GF-D8 (cell line): ENCODE measurements at regions not wholly inside any gene's neighbourhood (a gene's known extent, or its start where the extent isn't known, plus 50 kb on each side); places are given as distances from the start of the nearest gene placed in this dataset.

Experiments
- DNase-seq: peaks from one replicate; lab custom pipeline; 2025; lab: John Stamatoyannopoulos, UW

DNA sequence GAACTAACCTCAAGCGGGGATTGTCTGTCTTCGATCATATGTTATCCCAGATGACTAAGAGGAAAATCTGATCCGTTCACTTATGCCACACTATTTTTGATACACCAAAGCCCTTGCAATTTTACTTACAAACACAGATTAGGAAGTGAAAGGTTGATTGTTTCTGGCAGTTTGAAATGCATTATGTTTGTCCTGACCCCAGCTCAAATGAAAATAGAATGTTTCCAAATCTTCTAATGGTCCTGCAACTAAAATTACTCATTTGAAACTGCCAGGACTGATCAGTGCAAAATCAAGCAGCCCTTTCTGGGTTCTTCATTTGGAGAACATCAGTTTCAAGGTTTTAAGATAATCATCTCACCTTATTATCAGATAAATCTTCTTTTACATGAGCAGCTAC is 696.7 kb upstream of the WWC1 start:
- DNase-seq: no peak

DNA sequence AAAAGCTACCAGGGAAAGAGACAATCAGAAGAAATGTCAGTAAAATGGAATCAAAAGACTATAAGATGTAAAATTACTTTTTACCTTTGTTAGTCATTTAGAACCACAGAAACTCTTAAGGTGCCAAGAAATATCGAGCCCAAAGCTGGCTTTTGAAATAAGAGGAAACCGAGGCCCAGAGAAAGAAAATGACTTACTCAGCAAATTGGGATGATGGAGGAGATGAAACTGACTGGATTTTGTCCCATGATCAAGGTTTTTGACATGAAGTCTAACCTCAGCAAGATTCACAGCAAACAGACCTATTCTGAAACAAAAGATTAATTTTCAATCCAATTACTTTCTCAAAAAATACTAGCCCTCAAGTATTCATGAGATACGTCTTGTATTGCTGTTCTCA is 696.2 kb upstream of the WWC1 start:
- DNase-seq: no peak

DNA sequence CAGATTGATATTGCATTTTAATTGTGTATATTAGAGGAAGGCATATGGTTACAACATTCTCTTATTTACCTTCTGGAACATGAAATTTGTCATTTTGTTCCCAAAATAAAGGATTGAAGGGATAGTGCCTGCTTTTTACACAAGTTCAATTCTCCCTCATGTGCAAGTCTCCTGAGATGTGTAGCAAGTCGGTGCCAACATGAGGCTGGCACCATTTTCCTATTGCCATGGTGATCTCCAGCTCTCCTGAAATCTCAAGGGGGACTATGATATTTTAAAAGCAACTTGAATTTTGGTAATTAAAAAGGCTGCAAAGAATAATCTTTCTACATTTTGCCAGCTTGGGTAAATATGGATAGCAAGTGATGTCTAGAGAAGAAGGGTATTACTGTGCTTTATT is 693.3 kb upstream of the WWC1 start:
- no peak for DNase-seq

DNA sequence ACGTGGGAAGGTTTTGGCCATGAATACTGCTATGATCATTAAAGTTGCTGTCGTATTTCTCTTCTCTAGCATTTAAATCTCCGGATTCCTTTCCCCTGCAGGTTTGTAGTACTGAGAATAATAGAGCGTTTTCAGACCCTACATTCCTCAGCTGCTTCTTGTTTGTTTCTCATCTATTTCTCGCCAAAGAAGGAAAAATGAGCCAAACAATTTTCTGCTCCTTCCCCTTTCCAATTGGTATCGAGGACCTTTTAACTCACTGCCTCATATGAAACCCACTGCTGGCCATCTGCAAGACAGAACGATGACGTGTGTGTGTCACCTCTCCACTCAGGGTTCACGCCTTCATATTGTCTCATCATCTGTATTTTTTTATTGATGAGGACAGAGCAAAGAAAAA is 689.4 kb upstream of the WWC1 start:
- DNase-seq: no peak

DNA sequence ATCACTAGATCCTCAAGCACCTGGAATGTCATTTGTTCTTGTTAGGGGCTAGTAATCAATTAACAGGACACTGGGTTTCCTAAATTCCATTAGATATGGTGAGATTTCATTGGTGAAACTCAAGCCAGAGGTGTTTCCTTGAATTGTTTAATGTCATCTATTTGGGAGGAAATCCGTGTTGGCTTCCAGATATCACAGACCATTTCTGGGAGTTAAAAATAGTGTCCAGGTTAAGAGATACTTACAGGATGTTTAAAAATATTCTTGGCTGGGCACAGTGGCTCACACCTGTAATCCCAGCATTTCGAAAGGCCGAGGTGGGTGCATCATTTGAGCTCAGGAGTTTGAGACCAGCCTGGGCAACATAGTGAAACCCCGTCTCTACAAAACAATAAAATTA is 688.3 kb upstream of the WWC1 start:
- DNase-seq: no peak

DNA sequence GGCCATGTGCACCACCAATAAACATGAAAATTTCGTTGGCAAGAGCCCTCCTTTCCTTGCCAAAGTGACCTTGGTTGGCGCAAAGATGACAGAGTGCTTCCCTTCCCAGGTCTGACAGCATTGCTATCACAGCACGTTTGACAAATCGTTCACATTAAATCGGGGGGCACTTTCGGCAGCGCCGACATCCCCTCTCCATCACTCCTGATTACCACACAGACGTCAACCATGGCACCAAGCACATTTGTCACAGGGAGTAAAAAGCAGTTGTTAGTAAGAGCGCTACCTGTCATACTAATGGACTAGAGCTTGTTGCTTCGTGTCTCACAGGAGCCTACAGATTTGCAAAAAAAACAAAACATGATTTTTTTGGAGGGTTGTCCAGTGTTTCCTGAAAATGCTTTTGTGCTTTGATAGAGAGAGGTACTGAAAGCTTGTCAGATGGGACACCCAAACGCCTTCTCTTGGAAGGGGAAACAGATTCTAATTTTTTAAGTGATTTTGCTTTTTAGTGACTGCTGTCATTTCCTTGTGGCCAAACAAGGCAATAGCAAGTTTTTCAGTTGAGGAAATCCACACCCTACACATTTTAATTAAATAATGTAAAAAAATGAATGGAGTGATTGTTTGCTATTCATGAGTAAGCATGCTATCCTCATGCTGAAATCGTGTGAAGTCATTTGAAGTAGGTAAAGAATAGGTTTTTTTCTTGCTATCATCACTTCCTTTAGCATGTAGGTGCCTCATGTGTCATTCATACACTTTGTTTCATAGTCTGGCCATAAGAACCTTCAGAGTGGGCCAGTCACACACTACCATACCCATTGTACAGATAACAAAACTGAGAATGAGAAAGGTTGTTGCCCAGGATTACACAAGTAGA is 682.8 kb upstream of the WWC1 start:
- DNase-seq: no peak

DNA sequence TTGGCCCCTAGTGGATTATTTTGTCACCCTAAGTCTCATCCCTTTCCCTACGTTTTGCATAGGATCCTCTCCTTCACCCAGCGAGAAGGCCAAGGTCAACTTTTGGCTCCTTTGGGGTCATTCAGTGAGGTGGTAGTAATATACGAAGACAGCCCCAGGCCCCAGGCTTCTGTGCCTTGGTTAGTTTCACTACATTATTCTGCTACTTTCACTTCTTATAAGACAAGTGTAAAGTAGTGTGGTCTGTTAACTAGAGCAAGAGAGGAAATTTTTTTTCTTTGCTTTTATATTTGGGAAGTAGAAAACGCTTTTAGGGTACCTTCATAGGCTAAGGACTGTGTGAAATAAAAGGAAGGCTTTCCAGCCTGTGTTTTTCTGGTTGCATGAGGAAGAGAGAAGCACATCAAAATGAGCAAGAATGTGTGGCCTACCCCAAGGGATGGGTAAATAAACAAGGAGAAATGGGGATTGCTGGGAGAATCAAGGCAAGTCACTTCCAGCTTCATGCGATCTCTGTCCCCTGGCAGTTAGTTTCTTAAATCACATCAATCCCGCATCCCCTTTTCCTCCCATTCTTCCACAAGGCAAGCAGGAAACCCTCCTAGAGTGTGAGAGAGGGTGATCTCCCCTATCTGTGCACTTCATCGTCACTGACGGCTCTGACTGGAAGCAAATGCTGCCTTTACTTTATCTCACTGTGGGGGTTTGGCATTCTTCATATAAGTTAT is 677.0 kb upstream of the WWC1 start:
- no peak for DNase-seq

DNA sequence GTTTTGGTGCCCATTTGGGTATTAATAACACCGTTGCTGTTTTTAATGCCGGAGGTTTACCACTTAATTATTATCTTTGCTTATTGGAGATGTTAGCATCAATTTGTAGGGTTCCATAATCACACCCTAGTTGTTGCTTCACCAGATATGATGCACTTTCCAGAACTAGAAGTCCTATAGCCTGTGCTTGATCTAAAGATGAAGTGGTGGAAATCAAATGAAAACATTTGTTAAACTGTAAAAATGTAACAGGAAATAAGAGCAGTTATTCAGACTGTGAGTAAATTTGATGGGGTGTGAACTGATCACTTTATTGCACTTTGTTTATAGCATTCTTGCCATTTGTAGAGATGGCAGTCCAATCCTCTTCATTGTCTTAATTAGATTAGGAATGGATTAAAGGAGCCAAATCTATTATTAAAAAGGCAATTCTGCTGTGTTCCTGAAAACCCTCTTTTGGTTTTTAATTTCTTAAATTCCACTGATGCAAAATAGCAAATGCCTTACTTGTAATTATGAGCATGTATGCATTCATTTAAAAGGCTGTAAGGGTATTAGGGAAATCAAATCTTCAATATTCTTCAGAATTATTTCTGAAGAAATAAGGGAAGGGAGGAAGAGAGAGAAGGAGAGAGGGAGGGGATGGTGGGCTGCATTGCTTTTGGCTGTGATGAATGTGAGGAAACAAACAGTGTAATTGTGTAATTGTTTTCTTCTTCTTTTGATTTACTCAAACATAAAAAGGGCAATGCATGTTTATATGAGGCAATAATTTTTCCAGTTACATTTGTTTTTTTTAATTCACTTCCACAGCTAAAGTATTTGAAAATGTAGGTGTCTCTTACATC is 675.2 kb upstream of the WWC1 start:
- DNase-seq: no peak

DNA sequence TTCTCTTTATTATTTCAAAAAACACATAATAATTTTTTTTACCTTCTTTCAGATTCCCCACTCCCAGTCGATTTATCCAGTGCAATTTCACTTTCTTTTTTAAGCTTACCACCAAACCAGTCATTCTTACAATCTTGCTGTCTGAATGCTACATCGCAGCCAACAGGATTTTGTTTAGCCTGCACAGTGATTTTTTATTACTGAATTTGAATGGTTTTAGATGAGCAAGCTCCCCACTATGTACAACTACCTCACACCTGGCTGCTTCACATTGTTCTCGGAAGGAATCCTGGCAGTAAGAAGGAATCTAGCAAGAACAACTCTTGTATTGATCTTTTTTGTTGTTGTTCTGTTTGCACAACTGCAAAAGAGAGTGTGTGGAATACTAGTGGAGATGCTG is 668.1 kb upstream of the WWC1 start:
- no peak for DNase-seq

DNA sequence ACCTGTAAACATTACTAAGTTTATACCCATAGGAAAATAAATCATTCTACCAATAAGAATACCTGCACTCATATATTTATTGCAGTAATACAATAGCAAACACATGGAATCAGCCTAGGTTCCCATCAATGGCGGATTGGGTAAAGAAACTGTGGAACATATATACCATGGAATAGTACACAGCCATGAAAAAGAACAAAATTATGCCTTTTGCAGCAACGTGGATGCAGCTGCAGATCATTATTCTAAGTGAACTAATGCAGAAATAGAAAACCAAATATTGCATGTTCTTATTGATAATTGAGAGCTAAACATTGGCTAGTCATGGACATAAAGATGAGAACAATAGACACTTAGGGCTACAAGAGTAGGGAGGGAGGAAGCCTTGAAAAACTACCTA is 667.4 kb upstream of the WWC1 start:
- DNase-seq: no peak

DNA sequence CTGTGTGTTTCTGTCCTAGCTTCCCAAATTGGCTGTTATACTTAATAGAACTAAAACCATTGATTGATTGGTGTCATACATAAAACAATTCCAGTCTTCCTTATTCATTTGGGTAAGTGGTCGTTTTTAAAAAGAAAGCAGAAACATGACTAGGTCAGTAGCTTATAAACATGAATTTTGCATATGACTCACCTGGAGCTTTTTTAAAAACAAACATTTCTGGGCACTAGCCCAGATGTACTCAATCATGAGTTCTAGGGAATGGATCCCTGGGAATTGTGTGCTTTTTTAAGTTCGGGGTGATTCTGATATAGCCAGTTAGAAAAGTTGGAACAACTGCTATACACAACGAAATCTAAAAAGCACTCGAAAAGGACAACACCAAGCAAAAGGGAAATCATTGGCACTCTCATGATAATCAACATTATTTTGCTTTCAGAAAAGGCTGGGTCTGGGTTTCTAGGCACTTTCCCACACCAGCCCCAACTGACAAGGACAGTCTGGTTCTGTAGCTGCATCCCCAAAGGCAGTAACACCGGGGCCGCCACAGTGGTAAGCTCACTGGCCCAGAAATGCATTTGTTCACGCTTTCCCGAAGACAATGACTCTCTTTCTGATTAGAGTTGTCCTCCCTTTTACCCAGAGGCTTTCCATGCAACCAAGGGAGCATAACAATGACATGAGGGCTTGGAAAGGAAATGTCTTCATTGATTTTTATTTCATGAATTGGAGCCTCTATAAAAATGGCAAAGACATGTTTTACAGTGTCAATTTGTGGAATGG is 664.9 kb upstream of the WWC1 start:
- no peak for DNase-seq

DNA sequence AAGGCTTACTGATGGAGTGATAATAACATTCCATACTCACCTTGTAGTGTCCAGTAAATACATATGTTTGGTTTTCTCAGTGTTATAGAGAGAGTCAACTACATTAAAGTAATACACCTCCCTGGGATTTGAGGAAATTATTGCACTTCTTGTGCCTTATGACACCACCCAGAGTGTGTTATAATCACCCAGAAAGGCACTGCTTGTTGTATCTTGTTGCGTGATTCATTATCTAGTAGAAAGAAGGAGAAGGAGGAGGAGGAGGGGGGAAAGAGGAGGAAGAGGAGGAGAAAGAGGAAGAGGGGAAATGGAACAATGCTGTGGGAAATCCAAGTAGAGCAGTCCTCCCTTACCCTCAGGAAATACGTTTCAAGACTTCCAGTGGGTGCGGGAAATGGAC is 661.8 kb upstream of the WWC1 start:
- no peak for DNase-seq

DNA sequence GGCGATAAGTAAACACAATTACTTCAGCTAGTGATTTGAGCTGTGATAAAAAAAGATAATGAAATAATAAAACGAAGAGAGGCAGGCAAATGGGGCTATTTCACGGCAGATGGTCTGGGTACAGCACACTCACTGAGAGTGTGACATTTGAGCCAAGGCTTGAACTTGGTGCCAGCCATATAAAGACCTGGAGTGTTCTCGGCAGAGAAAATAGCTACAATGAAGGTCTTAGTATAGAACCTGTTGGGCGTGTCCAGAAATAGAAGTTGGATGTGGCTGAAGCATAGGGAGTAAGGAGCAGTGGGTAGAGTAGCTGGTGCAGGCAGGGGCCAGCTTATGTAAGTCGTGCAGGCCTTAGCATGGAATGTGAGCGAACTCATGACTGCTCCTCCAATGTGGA is 660.3 kb upstream of the WWC1 start:
- DNase-seq: no peak

DNA sequence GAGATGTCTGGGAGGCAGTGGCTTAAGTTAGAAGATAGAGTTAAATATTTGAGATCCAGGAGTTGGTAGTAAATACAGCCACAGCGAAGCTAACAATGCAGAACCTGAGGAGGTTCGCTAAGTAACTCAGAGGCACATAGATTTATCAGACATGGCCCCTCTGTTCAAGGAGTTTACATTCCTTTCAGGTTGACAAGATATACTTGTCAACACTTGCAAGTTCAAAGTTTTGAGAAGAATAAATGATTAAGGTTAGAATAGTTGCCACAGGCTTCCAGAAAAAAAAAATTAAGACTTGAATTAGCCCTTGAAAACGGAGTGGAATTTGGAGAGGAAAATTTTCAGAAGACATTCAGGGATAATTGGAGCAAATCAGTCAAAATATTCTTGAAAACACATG is 658.3 kb upstream of the WWC1 start:
- DNase-seq: no peak

DNA sequence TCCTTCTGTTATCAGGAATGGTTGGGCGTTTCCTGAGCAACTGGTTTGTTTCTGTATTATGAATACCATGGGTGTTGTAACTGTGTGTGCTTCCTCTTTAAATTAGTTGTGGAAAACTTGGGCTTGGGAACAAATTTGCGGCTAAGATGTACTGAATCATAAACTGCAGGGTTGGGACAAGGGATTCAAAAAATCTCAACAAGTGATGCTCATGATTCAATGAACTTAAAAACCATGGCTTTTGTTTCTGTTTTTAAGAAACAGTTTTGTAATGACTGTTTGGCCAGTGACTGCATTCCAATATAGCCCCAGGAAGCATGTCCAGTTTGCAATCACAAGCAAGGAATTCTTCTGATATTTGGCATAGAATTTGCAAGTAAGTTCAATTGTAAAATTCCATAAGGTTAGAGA is 657.5 kb upstream of the WWC1 start:
- no peak for DNase-seq

DNA sequence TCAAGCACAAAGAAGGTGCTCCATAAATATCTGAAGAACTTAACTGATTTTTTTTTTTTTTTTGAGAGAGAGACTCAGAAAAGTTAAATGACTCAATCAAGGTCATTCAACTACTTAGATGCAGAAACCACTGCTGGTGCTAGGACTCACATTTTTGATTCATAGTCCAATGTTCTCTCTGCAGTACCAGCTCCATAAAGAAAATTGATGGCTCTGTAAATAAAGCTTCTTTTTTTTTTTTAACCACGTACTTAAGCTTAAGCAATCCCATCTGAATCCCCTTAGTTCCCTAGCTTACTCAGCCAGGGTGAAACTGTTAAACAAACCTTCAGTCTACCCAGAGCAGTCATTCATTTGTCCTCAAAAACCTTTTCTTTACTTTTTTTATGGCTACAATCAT is 657.0 kb upstream of the WWC1 start:
- DNase-seq: no peak

DNA sequence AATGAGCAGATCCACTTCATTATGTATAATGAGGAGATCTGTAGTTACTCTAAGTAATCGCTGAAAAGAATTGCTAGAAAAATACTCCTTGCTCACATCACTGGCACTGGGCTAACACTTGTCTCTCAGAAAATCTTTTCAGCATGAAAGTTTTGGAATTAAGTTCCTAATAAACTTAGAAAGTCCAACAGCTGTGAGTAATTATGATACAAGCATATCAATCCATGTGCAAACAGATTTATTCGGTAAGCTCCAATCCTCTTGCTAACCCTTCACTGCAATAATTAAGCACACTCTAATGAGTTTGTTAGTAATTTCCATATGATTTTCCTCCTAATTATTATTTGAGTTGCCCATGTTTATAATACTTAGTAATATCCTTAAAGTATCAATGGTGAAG is 652.6 kb upstream of the WWC1 start:
- no peak for DNase-seq

DNA sequence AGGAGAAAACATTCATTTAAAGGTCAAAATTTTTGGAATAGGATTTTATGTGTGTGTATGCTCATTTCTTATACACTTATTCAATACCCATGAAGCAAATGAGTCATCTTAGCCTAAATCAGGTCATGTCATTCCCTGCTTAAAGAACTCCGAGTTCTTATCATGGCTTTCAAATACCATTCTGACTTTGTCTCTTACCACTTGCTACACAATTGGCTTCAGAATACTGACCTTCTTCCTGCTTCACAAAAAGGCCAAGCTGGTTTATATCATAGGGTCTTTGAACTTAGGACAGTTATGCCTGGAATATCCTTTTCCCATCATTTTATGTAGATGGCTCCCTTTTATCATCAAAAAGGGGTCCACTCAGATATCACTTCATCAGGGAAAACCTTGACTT is 652.2 kb upstream of the WWC1 start:
- no peak for DNase-seq

DNA sequence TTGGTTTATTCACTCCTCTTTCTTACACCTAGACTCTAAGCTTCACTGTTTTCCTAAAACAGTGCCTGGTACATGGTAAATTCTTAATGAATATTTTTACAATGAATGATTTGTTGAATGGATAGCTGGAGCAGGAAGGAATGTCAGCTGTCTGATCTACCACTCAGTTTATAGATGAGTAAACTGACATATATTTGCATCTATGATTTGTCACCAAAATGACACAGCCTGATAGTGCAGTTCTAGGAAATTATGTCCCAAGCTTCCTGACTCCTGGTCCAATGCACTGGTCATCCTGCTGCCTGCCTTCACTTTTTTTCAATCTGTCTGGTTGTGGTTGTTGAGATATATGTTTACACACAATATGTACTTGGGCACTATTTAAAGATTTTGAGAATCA is 651.7 kb upstream of the WWC1 start:
- DNase-seq: no peak

DNA sequence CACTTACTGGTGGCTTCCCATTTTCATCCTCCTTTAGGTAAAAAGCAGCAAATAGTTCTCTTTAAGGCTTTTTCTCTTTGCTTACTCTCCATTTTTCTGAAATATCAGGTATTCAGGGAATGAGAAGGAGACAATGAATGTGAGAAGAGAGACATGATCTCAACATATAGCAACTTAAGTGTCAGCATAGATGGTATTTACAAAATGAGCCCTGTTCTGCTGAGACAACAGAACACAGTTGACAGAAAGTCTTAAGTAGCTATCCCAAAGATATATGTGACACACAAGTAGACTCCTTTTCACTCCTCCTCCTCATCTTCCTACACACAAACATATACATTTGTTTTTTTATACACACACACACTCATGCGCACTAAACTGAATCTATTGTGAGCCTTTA is 649.3 kb upstream of the WWC1 start:
- no peak for DNase-seq

DNA sequence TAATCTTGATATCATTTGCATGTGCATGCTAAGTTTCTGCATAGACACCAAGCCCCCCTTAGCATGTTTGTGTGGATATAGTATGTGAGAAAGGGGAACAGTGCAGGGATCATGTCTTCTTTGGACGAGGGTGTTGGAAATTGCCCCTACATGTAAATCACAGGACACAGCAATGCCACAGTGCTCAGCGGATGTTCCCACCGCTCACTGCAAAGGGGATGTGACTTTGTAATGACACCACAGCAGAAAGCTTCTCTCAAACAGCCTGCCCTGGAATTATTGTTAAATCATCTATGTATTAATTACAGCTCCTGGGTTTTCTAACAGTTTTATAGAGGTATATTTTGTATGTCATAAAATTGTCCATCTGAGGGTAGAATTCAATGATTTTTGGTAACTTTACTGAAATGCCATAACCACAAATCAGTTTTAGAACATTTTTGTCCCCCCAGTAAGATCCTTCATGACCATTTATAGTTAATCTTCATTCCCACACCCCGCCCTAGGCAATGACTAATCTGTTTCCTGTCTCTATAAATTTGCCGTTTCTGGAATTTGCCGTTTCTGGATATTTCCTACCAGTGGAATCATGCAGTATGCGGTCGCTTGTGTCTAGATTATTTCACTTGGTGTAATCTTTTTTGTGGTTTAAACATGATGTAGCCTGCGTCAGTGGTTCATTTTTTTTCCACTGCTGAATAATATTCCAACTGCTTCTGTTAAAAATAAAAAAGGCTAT is 648.5 kb upstream of the WWC1 start:
- no peak for DNase-seq
